ENCODE measurements at regions not wholly inside any gene's neighbourhood (a gene's known extent, or its start where the extent isn't known, plus 50 kb on each side); places are given as distances from the start of the nearest gene placed in this dataset.

DNA sequence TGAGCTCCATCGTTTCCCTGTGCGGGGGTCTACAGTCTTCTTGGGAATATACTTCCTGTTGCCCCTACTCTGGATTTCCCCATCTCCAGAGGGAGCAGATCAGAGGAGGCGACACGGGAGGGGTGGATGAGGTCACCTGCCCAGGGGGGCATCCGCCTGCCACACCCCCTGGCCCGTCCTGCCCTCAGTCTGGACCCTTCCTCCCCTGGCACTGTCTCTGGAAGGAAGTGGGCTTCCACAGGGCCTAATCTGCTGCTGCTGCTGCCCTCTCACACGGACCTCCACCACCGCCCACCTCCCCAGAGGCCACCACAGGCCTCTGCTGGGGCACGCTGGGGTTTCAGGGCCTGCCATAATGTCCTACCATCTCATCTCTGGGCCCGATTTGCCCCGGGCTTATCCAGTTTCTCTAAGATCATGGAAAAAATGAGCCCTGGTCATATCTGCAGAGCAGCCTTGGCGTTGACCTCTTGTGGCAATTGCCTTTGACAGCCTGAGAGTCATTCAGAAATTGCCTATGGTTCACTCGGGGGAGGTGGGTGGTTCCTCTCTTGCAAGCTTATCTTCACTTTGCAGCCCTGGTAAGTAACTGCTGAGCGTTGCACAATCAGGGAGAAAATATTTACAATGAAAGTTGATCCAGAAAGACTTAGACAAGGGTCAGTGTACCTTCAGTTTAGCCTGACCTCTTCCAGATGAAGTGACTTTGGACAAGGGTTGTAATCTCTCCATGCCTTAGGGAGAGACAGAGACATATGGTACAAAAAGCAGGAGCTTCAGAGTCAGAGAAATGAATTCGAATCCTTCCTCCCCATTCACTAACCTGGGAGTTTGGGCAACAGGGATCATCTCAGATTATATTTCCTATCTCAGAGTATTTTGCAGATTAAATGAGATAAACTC is 252.4 kb downstream of the TOMM20 start:
- TF ChIP-seq, protein P1, sequence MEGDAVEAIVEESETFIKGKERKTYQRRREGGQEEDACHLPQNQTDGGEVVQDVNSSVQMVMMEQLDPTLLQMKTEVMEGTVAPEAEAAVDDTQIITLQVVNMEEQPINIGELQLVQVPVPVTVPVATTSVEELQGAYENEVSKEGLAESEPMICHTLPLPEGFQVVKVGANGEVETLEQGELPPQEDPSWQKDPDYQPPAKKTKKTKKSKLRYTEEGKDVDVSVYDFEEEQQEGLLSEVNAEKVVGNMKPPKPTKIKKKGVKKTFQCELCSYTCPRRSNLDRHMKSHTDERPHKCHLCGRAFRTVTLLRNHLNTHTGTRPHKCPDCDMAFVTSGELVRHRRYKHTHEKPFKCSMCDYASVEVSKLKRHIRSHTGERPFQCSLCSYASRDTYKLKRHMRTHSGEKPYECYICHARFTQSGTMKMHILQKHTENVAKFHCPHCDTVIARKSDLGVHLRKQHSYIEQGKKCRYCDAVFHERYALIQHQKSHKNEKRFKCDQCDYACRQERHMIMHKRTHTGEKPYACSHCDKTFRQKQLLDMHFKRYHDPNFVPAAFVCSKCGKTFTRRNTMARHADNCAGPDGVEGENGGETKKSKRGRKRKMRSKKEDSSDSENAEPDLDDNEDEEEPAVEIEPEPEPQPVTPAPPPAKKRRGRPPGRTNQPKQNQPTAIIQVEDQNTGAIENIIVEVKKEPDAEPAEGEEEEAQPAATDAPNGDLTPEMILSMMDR (IDR thresholded peaks at IDR 0.05) = no peak
- no peak for TF ChIP-seq POLR2A (IDR thresholded peaks at IDR 0.05)
